Endothelial cell of umbilical vein (primary cell): ENCODE measurements at regions not wholly inside any gene's neighbourhood (a gene's known extent, or its start where the extent isn't known, plus 50 kb on each side); places are given as distances from the start of the nearest gene placed in this dataset.

Experiments
- BruUV-seq: library from RNA; stranded (reverse); fragments of 400-500 nt; replicated peaks from 2 replicates; lab custom pipeline; 2021; lab: Mats Ljungman, UMichigan
- CTCF ChIA-PET: fragments of 300-600, 350-600 bp; sonication (Branson Sonifier 250); formaldehyde crosslinking; loops from one replicate; lab custom pipeline; 2021; ENCODE audit warnings: antibody characterized with exemption, inconsistent platforms; lab: Charles Lee
- POLR2A ChIA-PET: fragments of 300-600, 350-600 bp; sonication (Branson Sonifier 250); formaldehyde crosslinking; loops from one replicate; lab custom pipeline; 2021; ENCODE audit warnings: antibody characterized with exemption, inconsistent platforms; lab: Charles Lee
- DNase-seq: peaks from one replicate; pipeline ENCODE4 v3.0.0-alpha.2; 2011; ENCODE audit warnings: low read depth, low spot score
- FAIRE-seq: peaks from 2 replicates; lab custom pipeline; 2011; peaks lifted over from hg19 to GRCh38; lab: Jason Lieb, UNC
- H2AFZ ChIP-seq: 2 replicates; pipeline ENCODE4 v1.6.0; 2012; ENCODE audit warnings: low read depth, low read length, control low read depth, inconsistent platforms
- H3K27ac ChIP-seq: 2 replicates; pipeline ENCODE4 v1.5.1; 2011; ENCODE audit warnings: low read depth, mild to moderate bottlenecking, control low read depth, low read length, moderate library complexity; ENCODE audit not compliant: insufficient read depth
- H3K27me3 ChIP-seq, 2 experiments: 2 replicates each; pipeline versions ENCODE4 v1.6.0 to v1.6.1; 2011; ENCODE audit warnings: low read length in 2 of 2, mixed read lengths in 1 of 2; ENCODE audit not compliant: control insufficient read depth in 2 of 2, insufficient read depth in 2 of 2
- H3K36me3 ChIP-seq, 2 experiments: 2 replicates in 1 of 2; 3 replicates in 1 of 2; pipeline ENCODE4 v1.5.1; 2011; ENCODE audit warnings: low read length in 2 of 2, mild to moderate bottlenecking in 1 of 2, moderate library complexity in 1 of 2; ENCODE audit not compliant: control insufficient read depth in 2 of 2, insufficient read depth in 2 of 2; ENCODE audit errors: extremely low read depth in 1 of 2
- H3K4me1 ChIP-seq: 3 replicates; pipeline ENCODE4 v1.5.1; 2011; ENCODE audit warnings: mild to moderate bottlenecking, low read length; ENCODE audit not compliant: control insufficient read depth, insufficient read depth; ENCODE audit errors: extremely low read depth
- H3K4me2 ChIP-seq: 2 replicates; pipeline ENCODE4 v1.6.1; 2011; ENCODE audit warnings: low read length, control low read depth, mixed read lengths; ENCODE audit not compliant: insufficient read depth
- H3K4me3 ChIP-seq, 3 experiments: fragments of 200-600 bp in 1 of 3; sonication (generic), shearing (Covaris generic) in 1 of 3; replicated peaks in 1 of 3; 2 replicates each; pipeline ENCODE4 v1.5.1; 2011 to 2016; ENCODE audit warnings: control low read depth in 3 of 3, low read length in 3 of 3, mild to moderate bottlenecking in 2 of 3, inconsistent platforms in 1 of 3, low read depth in 1 of 3, moderate library complexity in 1 of 3; ENCODE audit not compliant: insufficient read depth in 1 of 3
- H3K79me2 ChIP-seq: 2 replicates; pipeline ENCODE4 v1.6.0; 2012; ENCODE audit warnings: low read length, inconsistent platforms; ENCODE audit not compliant: control insufficient read depth, insufficient read depth
- H3K9ac ChIP-seq: replicated peaks from 2 replicates; pipeline ENCODE3; 2011; ENCODE audit warnings: low read length, control low read depth; ENCODE audit not compliant: insufficient read depth; ENCODE audit errors: extremely low read depth
- H3K9me1 ChIP-seq: replicated peaks from 3 replicates; pipeline ENCODE4 v1.6.0; 2011; ENCODE audit warnings: mild to moderate bottlenecking, low read length; ENCODE audit not compliant: control insufficient read depth, insufficient read depth; ENCODE audit errors: extremely low read depth
- H3K9me3 ChIP-seq: replicated peaks from 2 replicates; pipeline ENCODE4 v1.5.1; 2012; ENCODE audit warnings: low read length, inconsistent platforms; ENCODE audit not compliant: control insufficient read depth, insufficient read depth
- H4K20me1 ChIP-seq: replicated peaks from 2 replicates; pipeline ENCODE3; 2011; ENCODE audit warnings: mild to moderate bottlenecking, low read length; ENCODE audit not compliant: control insufficient read depth, insufficient read depth; ENCODE audit errors: extremely low read depth
- CTCF ChIP-seq, 2 donors: IDR thresholded peaks; 1 replicate in 1 of 2; 2 replicates in 1 of 2; pipeline ENCODE4 v1.5.1; 2011; ENCODE audit warnings: low read length in 2 of 2, mild to moderate bottlenecking in 2 of 2, moderate library complexity in 2 of 2, control low read depth in 1 of 2, inconsistent platforms in 1 of 2, low read depth in 1 of 2; ENCODE audit not compliant: insufficient read depth in 1 of 2; ENCODE audit errors: extremely low read depth in 1 of 2
- EZH2 ChIP-seq: IDR thresholded peaks from 2 replicates; pipeline ENCODE4 v1.6.1; 2012; ENCODE audit warnings: borderline replicate concordance, low read depth, mild to moderate bottlenecking, moderate library complexity, low read length, inconsistent platforms; ENCODE audit not compliant: severe bottlenecking
- FOS ChIP-seq: IDR thresholded peaks from 2 replicates; pipeline ENCODE4 v1.6.1; 2011; ENCODE audit warnings: mild to moderate bottlenecking, low read length, moderate library complexity, borderline replicate concordance; ENCODE audit not compliant: insufficient read depth
- GATA2 ChIP-seq: IDR thresholded peaks from 2 replicates; pipeline ENCODE4 v1.7.0; 2011; ENCODE audit warnings: low read depth, mild to moderate bottlenecking, moderate library complexity, mixed read lengths, low read length; ENCODE audit not compliant: insufficient read length, insufficient read depth
- JUN ChIP-seq: IDR thresholded peaks from 2 replicates; pipeline ENCODE4 v1.6.1; 2011; ENCODE audit warnings: borderline replicate concordance, low read depth; ENCODE audit not compliant: insufficient read length, insufficient read depth
- MYC ChIP-seq: IDR thresholded peaks from one replicate; pipeline ENCODE4 v1.6.1; 2011; ENCODE audit warnings: mild to moderate bottlenecking, low read depth, low read length
- POLR2A ChIP-seq: IDR thresholded peaks from 2 replicates; pipeline ENCODE4 v1.6.1; 2012; ENCODE audit warnings: low read depth, mild to moderate bottlenecking, control low read depth, low read length
- POLR2AphosphoS5 ChIP-seq: IDR thresholded peaks from 2 replicates; pipeline ENCODE4 v1.6.1; 2012; ENCODE audit warnings: low read depth, mild to moderate bottlenecking, control low read depth, low read length, moderate library complexity; ENCODE audit not compliant: insufficient read depth
- dilution Hi-C: fragments of 300-500 bp; cut with MboI; formaldehyde crosslinking; loops from one replicate; pipeline ENCODE4 v1.15.0; 2019; ENCODE audit warnings: low sequenced_read_pairs; ENCODE audit not compliant: extremely low pct_ligation_motif_present
- intact Hi-C: fragments of 100-400 bp; cut with micrococcal nuclease; formaldehyde crosslinking; loops from one replicate; pipeline ENCODE4 v1.10.0; 2022
- TF ChIP-seq, protein P1 (sequence below): IDR thresholded peaks from 2 replicates; pipeline ENCODE4 v1.6.1; 2011; ENCODE audit not compliant: insufficient read depth, insufficient read length

- no peak overlapping the region for H2AFZ ChIP-seq
- CTCF ChIA-PET, result no interaction called here
Observed at GRCh38 chr3:166714206-166714605, 665.9 kb downstream of the ZBBX start.

More at GRCh38 chr3:166714206-166714605, 665.9 kb downstream of the ZBBX start:
- no TSS peak for BruUV-seq
- Histone ChIP-seq H3K4me2 (no peak overlapping the region), H3K27ac (no peak overlapping the region), H3K36me3 (no peaks in the 10 kb centered on the region), H3K79me2 (no peaks in the 10 kb centered on the region), H3K9me1 (no peaks in the 10 kb centered on the region), H3K9ac (no peak overlapping the region), H3K4me1 (no peaks in the 10 kb centered on the region), H3K27me3 (no peaks in the 10 kb centered on the region), H3K4me3 (no peak overlapping the region), H4K20me1 (no peaks in the 10 kb centered on the region), H3K9me3 (no peaks in the 10 kb centered on the region)
- TF ChIP-seq POLR2AphosphoS5, result no peak
- TF ChIP-seq, protein P1, sequence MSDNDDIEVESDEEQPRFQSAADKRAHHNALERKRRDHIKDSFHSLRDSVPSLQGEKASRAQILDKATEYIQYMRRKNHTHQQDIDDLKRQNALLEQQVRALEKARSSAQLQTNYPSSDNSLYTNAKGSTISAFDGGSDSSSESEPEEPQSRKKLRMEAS, result no peak
- no peak for TF ChIP-seq EZH2
- no peak for TF ChIP-seq POLR2A
- TF ChIP-seq GATA2, result no peak
- no peak for TF ChIP-seq CTCF (IDR thresholded peaks at IDR 0.05; ENCODE audit: extremely low read depth in 1 of 2, insufficient read depth in 1 of 2, low read depth in 1 of 2, low read length in 2 of 2)
- no peak for TF ChIP-seq FOS
- no peak for TF ChIP-seq MYC
- no peak for TF ChIP-seq JUN
- dilution Hi-C loops, result no loop called here
- FAIRE-seq (no peak), DNase-seq (no peak)
- intact Hi-C loops, result no loop called here
- POLR2A ChIA-PET, result no interaction called here
